ENCODE measurements at regions not wholly inside any gene's neighbourhood (a gene's known extent, or its start where the extent isn't known, plus 50 kb on each side); places are given as distances from the start of the nearest gene placed in this dataset.

DNA sequence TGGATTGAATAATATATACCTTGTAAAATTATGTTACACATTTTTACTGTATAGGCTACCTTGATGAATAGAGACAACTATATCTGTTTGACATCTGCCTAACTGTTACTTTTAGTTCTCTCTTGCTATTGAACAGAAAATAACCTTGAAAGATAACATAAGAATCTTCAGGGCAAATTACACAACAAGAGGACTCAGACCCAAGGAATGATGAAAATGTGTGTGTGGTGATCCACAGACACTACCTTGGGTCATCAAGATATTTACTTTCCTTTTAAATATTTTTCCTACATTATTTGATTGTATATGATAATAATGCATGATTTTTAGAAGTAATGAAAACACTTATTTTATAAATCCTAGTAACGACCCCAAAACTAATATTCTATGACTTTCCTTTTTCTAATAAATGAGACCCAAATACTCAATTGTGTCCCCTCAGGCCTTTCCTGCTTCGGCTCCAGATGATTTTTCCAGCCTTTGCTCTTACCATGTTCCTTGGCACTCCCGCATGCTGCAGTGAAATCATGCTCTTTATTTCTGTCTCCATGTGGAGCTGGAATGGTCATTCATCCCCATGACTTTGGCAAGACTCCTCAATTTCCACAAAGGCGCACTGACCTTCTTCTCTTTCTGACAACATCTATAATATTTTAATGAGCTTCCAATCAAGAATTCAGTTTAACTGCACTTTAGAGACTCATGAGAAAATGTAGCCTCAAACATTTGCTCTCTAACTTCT lies 187.6 kb downstream of the EPM2A start:
- DNase-seq, result no peak
- H3K9me3 ChIP-seq, result no peaks in the 10 kb centered on the region
- H3K4me3 ChIP-seq, result no peak overlapping the region
- no peak overlapping the region for H3K27ac ChIP-seq
- no peak for TF ChIP-seq POLR2A (IDR thresholded peaks at IDR 0.05)
- TF ChIP-seq, protein P1, sequence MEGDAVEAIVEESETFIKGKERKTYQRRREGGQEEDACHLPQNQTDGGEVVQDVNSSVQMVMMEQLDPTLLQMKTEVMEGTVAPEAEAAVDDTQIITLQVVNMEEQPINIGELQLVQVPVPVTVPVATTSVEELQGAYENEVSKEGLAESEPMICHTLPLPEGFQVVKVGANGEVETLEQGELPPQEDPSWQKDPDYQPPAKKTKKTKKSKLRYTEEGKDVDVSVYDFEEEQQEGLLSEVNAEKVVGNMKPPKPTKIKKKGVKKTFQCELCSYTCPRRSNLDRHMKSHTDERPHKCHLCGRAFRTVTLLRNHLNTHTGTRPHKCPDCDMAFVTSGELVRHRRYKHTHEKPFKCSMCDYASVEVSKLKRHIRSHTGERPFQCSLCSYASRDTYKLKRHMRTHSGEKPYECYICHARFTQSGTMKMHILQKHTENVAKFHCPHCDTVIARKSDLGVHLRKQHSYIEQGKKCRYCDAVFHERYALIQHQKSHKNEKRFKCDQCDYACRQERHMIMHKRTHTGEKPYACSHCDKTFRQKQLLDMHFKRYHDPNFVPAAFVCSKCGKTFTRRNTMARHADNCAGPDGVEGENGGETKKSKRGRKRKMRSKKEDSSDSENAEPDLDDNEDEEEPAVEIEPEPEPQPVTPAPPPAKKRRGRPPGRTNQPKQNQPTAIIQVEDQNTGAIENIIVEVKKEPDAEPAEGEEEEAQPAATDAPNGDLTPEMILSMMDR (IDR thresholded peaks at IDR 0.05), result no peak
- intact Hi-C loops (cut with DNase I; ENCODE audit: low total_unique reads), result no loop called here
- H3K27me3 ChIP-seq, result no peaks in the 10 kb centered on the region
- H3K4me1 ChIP-seq, result no peaks in the 10 kb centered on the region
- H3K36me3 ChIP-seq, result no peaks in the 10 kb centered on the region

- Histone ChIP-seq H3K4me3 (no peak overlapping the region), H3K4me1 (no peaks in the 10 kb centered on the region), H3K27me3 (no peaks in the 10 kb centered on the region), H3K27ac (no peak overlapping the region), H3K9me3 (no peaks in the 10 kb centered on the region), H3K36me3 (no peaks in the 10 kb centered on the region)
- intact Hi-C loops (cut with DNase I; ENCODE audit: low total_unique reads), result no loop called here
- no peak for DNase-seq
- TF ChIP-seq POLR2A (IDR thresholded peaks at IDR 0.05), result no peak
- TF ChIP-seq, protein P1 (IDR thresholded peaks at IDR 0.05), result no peak
Observed at GRCh38 chr6:145548933-145549648, 186.2 kb downstream of the EPM2A start.

DNA sequence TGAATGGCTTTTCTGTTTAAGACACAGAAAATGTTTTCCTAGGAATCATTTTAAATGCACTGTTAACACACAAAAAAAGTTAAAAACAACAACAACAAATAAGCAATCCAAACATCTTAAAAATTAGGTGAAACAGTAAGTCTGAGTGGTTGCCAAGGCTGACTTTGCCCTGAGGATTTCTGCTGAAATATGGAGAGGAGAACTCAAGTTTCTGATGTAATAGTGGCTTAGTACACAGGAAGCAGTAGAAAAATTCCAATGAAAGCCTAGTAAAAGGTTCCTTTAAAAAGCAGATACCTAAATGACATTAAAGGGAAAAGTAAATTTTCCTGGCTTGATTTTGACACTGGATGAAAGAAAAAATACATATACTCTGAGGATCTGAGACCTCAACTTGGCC lies 184.2 kb downstream of the EPM2A start:
- intact Hi-C loops (cut with DNase I; ENCODE audit: low total_unique reads), result no loop called here
- H3K4me3 ChIP-seq, result no peak overlapping the region
- H3K36me3 ChIP-seq, result no peaks in the 10 kb centered on the region
- no peaks in the 10 kb centered on the region for H3K4me1 ChIP-seq
- DNase-seq, result no peak
- H3K27ac ChIP-seq, result no peak overlapping the region
- no peaks in the 10 kb centered on the region for H3K27me3 ChIP-seq
- TF ChIP-seq, protein P1 (IDR thresholded peaks at IDR 0.05), result no peak
- TF ChIP-seq POLR2A (IDR thresholded peaks at IDR 0.05), result no peak
- H3K9me3 ChIP-seq, result no peaks in the 10 kb centered on the region

GRCh38 chr6:145555084-145555483 lies 180.2 kb downstream of the EPM2A start:
- H3K36me3 ChIP-seq, result no peaks in the 10 kb centered on the region
- no peak for DNase-seq
- TF ChIP-seq, protein P1 (IDR thresholded peaks at IDR 0.05), result no peak
- no peak for TF ChIP-seq POLR2A (IDR thresholded peaks at IDR 0.05)
- no peak overlapping the region for H3K27ac ChIP-seq
- no peaks in the 10 kb centered on the region for H3K9me3 ChIP-seq
- intact Hi-C loops (cut with DNase I; ENCODE audit: low total_unique reads), result no loop called here
- no peaks in the 10 kb centered on the region for H3K27me3 ChIP-seq
- H3K4me3 ChIP-seq, result no peak overlapping the region
- no peaks in the 10 kb centered on the region for H3K4me1 ChIP-seq

DNA sequence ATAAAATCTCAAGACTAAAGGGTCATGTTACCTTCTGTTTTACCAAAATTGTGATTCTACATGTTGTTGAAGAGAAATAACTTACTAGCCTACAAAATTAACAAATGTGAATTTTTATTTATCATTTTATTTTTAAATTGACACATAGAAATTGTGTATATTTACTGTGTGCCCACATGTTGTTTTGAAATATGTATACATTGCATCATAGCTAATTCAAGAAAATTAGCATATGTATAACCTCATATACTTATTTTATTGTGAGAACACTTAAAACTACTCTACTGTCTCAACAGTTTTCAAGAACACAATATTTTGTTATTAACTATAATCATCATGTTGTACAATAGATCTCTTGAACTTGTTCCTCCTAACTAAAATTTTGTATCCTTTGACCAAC lies 177.8 kb downstream of the EPM2A start:
- Histone ChIP-seq H3K27ac (no peak overlapping the region), H3K4me3 (no peak overlapping the region), H3K27me3 (no peaks in the 10 kb centered on the region), H3K4me1 (no peaks in the 10 kb centered on the region), H3K9me3 (no peaks in the 10 kb centered on the region), H3K36me3 (no peaks in the 10 kb centered on the region)
- intact Hi-C loops (cut with DNase I; ENCODE audit: low total_unique reads), result no loop called here
- no peak for TF ChIP-seq POLR2A (IDR thresholded peaks at IDR 0.05)
- DNase-seq, result no peak
